ENCODE measurements at regions not wholly inside any gene's neighbourhood (a gene's known extent, or its start where the extent isn't known, plus 50 kb on each side); places are given as distances from the start of the nearest gene placed in this dataset.
"Not testable (repeated sequence)": the region's sequence is repeated elsewhere in the genome, so short reads cannot be mapped to it uniquely, and the experiment has no call there.

GRCh38 chr10:130351466-130352290 lies 215.5 kb downstream of the GLRX3 start:
- no peak for DNase-seq (ENCODE audit: low read depth)

GRCh38 chr10:130352291-130352645 lies 216.1 kb downstream of the GLRX3 start:
- no peak for DNase-seq (ENCODE audit: low read depth)

GRCh38 chr10:130353928-130354572 lies 217.9 kb downstream of the GLRX3 start:
- no peak for DNase-seq (ENCODE audit: low read depth)

GRCh38 chr10:130354573-130354954 lies 218.4 kb downstream of the GLRX3 start:
- DNase-seq (ENCODE audit: low read depth), result no peak

DNA sequence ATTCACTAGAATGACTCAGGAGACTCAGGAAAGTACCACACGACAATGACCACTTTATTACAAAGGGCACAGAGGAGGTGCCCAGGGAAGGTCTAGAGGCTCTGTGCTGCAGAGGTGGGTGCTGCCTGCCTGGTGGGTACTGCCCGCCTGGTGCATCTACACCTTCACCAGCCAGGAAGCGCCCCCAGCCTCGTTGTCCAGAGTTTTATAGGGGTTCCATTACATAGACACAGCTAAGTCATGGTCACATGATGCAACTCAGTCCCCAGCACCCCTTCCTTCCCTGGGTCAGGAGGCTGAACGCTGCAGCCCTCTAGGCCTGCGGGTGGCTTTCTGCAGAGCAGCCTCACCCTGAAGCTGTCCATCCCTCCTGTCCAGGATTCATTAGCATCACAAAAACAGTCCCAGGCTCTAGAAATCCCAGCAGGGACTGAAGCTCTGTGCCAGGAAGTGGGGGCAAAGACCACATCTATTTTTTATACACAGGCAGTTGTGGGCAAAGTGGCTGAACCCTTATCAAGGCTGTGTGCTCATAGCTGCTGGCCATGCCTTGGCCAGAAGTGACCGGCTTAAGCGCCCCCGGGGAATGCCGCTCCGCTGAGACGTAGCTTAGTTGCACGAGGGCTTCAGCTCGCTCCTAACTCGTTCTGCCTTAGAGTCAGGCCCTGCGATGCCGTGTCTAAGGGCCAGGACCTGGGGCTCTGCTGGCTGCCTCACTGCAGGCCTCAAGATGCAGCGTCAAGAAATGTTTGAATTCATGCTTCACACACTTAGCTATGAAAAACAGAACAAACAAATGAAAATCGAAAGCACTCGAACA lies 219.0 kb downstream of the GLRX3 start:
- no peak for DNase-seq (ENCODE audit: low read depth)

- DNase-seq (ENCODE audit: low read depth), result not testable (repeated sequence)
Observed at GRCh38 chr10:130356429-130356828, 220.2 kb downstream of the GLRX3 start.

DNA sequence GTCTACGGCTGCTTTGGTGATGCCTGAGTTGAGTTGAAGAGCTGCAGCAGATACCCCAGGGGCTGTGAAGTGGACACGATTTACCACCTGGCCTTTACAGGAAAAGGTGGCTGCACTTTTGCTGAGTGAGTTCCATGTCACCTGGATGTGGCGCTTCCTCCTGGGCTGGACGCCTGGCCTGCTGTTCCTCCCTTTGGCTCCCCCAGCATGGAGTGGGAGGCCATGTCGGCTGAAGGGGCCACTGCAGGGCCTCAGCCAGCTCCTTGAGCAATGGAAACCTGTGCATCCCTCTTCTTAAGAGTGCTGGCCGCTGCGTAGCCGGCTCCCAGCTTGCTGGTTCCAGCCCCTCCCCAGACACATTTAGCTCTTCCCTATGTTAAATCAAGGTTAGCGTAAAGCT lies 221.0 kb downstream of the GLRX3 start:
- no peak for DNase-seq (ENCODE audit: low read depth)

DNA sequence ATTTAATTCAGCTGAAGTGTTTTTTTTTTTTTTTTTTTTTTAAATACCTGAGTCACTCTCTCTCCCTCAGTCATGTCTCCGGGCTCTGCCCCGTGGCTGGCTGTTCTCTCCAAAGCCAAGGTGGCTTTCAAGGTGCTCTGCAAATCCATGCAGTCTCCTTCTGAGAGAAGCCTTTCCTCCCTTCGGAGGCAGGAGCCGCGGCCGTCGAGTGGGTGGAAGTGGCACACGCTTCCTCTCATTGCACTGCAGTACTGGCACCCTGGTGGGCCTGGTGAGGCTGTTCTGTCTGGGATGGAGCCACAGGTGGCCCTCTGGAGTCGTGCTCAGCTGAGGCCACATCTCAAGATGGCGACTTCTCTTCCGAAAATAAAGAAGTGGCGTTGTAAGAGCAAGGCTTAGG lies 221.8 kb downstream of the GLRX3 start:
- no peak for DNase-seq (ENCODE audit: low read depth)

GRCh38 chr10:130358981-130359650 lies 222.9 kb downstream of the GLRX3 start:
- DNase-seq (ENCODE audit: low read depth), result no peak

DNA sequence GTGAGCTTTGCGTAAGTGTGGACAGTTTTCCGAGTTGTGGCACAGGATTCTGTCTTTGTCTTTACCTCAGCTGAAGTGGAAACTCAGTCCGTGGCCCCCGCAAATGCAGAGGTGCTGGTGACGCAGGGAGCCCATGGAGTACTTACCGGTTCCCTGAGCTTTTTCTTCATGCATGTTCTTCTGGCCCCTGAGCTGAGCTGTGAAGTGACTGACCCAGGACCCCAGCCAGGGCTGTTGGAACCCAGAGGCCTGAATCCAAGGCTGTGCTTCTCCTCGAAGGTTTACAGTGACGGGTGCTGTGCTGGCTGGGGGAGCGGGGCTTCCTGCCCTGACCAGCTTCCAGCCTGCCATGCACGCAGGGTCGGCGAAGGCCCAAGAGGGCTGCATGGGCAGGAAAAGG lies 223.5 kb downstream of the GLRX3 start:
- DNase-seq (ENCODE audit: low read depth), result no peak

DNA sequence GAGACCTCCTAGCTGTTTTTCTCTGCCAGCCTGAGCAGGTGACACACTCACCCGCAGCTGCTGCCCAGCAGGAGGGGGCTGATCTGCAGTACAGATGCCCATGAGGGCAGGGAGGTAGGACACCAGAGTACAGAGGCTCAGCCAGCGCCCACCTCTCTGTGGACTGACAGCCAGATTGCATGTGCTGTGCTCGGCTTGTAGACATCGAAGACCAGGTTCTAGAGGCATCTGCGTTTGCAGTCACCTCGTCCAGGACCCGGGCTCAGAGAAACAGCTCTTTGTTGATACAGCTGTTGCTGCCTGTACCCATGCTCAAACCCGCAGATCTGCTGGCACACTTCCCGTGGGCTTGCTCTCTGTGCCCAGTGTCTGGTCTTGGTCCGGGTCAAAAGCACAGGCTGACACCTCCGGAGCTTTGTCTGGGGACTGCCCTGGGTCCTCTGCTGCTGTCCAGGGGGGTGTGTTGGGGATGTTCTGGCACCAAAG lies 224.7 kb downstream of the GLRX3 start:
- no peak for DNase-seq (ENCODE audit: low read depth)

DNA sequence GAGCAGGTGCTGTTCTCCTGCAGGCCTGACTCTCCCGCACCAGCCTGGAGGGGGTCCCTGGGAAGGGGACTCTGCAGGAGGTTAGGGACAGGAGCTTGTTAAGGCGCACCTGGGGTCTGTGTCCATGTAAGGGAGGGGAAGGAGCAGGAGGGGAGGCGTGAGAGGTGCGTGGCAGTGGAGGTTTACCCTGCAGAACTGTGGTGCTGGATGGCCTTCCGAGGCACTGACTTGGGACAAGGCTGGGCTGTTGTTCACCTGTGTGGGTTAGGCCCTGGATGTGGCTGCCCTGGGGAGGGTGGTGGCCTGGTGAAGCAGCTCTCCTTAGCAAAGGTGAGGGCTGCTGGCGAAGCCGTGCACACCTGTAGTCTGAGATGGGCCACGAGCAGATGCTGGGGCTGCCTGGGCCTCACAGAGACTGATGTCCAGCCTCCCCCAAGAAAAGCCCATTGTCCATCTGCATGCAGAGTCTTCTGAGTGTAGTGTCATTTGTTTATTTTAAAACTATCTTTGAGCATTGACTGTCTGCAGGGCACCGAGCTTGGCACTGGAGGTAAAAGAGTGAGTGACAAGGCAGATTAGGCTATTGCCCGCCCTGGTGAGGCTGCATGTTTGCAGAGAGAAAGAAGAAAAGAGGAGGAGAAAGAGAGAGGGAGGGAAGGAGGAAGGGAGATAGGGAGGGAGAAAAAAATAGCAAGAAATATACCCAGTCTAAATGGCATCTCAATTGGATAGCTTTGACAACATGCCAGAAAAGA lies 225.3 kb downstream of the GLRX3 start:
- no peak for DNase-seq (ENCODE audit: low read depth)

- DNase-seq (ENCODE audit: low read depth), result no peak
Observed at GRCh38 chr10:130362308-130362761, 226.1 kb downstream of the GLRX3 start.

GRCh38 chr10:130363051-130363450 lies 226.9 kb downstream of the GLRX3 start:
- no peak for DNase-seq (ENCODE audit: low read depth)

DNA sequence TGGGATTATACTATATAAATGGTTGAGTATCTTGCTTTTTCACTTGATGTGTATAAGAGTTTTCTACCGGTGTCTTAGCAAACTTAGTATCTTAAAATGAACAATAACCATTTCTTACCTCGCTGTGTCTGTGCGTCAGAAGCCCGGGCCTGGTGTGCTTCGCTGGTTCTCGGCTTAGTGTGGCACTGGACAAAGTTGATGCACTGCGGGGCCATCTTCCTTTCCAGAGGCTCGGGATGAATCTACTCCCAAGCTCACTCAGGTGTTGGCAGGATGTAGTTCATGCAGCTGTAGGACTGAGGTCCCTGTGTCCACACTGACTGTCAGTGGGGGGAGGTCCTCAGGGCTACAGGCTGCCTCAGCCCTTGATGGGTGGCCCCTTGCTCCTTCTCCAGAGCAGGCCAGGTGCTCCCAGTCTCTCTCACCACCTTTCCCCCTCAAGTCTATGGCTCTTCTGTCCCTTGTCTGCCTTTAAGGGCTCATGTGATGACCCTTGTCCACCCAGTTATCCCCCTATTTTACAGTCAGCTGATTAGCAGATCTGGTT lies 227.8 kb downstream of the GLRX3 start:
- DNase-seq (ENCODE audit: low read depth), result no peak

GRCh38 chr10:130364631-130365411 lies 228.6 kb downstream of the GLRX3 start:
- DNase-seq (ENCODE audit: low read depth), result no peak

DNA sequence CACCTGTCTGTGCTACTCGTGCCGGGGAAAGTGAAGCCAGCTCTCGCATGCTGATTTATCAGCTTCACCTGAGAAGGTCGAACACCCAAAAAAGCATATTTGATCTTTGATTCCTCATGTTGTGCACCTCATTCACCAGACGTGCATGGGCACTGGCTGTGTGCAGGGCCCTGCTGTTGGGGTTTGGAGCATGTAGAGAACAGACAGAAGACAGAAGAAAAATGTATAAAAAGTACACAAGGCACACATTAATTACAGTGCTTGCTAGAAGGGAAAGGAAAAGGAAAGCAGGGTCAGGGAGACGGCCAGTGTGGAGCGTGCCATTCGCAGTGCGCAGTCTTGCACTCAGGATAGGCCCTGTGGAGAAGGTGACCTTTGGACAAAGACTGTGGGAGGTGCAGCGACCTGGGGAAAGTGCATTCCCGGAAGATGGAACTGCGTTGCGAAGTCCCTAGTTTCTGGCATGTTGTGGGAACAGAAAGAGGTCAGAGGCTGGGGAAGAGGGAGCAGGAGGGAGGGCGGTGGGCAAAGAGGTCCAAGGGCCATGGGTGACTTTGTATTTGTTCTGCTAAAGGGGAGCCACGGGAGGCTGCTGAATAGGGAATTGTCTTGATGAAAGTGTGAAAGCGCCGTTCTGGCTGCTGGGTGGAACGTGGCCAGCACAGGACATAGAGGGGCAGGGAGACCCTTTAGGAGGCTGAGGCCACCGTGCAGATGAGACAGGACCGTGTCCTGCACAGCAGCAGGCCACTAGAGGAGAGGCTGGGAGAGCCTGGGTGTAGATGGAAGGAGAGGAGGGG lies 232.8 kb downstream of the GLRX3 start:
- DNase-seq (ENCODE audit: low read depth), result no peak

GRCh38 chr10:130369645-130370381 lies 233.6 kb downstream of the GLRX3 start:
- DNase-seq (ENCODE audit: low read depth), result no peak

- DNase-seq (ENCODE audit: low read depth), result no peak
Observed at GRCh38 chr10:130370721-130371120, 234.5 kb downstream of the GLRX3 start.
